SK-N-MC (cell line): ENCODE measurements at regions not wholly inside any gene's neighbourhood (a gene's known extent, or its start where the extent isn't known, plus 50 kb on each side); places are given as distances from the start of the nearest gene placed in this dataset.

Experiments
- EZH2 ChIP-seq: fragments of 200-600 bp; sonication (generic); IDR thresholded peaks from one replicate; pipeline ENCODE4 v1.6.1; 2017; ENCODE audit warnings: antibody characterized with exemption
- FOXP2 ChIP-seq: optimal IDR thresholded peaks from 2 replicates; pipeline ENCODE3; 2011; ENCODE audit warnings: mild to moderate bottlenecking, moderate library complexity; ENCODE audit not compliant: insufficient read depth; ENCODE audit errors: extremely low read length, control extremely low read depth
- POLR2AphosphoS5 ChIP-seq: IDR thresholded peaks from 2 replicates; pipeline ENCODE4 v1.6.1; 2012; ENCODE audit warnings: mild to moderate bottlenecking, low read depth, low read length, borderline replicate concordance

DNA sequence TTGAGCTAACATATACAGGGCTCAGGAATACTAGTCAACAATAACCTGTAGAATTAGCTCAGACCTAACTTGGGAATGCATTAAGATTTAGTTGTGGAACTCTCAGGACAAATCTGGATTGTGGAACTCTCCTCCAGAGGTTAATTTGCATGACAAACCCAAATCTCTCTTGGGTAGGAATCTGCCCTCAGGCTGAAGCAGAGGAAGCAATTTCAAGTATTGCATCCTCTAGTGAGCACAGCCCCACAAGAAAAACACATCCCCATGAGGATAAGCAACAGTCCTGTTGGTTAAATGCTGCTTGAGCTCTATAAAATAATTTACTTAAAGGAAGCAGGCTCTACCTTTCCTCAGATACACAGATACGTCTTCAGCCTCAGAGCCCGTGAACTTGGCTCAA, 170.9 kb upstream of the STXBP5 start:
- TF ChIP-seq EZH2, result no peak
- no peak for TF ChIP-seq POLR2AphosphoS5
- peak; percentile 56 for TF ChIP-seq FOXP2
